A673 (cell line): ENCODE measurements at regions not wholly inside any gene's neighbourhood (a gene's known extent, or its start where the extent isn't known, plus 50 kb on each side); places are given as distances from the start of the nearest gene placed in this dataset.

Source experiments
- EZH2 ChIP-seq: fragments of 200-600 bp; sonication (generic); IDR thresholded peaks from 2 replicates; pipeline ENCODE4 v1.6.1; 2017; ENCODE audit warnings: borderline replicate concordance, low read depth, mild to moderate bottlenecking, mixed read lengths, antibody characterized with exemption, low read length; ENCODE audit not compliant: poor library complexity, severe bottlenecking
- TF ChIP-seq, protein P1 (sequence below): fragments of 300-800, 200-600 bp; sonication (generic); conservative IDR thresholded peaks from 2 replicates; pipeline ENCODE4 v1.5.1; 2017; ENCODE audit warnings: low read depth, mild to moderate bottlenecking, antibody characterized with exemption, low read length, moderate library complexity, mixed read lengths

GRCh38 chr13:34311251-34311650 lies 493.3 kb downstream of the RFC3 start:
- TF ChIP-seq, protein P1, sequence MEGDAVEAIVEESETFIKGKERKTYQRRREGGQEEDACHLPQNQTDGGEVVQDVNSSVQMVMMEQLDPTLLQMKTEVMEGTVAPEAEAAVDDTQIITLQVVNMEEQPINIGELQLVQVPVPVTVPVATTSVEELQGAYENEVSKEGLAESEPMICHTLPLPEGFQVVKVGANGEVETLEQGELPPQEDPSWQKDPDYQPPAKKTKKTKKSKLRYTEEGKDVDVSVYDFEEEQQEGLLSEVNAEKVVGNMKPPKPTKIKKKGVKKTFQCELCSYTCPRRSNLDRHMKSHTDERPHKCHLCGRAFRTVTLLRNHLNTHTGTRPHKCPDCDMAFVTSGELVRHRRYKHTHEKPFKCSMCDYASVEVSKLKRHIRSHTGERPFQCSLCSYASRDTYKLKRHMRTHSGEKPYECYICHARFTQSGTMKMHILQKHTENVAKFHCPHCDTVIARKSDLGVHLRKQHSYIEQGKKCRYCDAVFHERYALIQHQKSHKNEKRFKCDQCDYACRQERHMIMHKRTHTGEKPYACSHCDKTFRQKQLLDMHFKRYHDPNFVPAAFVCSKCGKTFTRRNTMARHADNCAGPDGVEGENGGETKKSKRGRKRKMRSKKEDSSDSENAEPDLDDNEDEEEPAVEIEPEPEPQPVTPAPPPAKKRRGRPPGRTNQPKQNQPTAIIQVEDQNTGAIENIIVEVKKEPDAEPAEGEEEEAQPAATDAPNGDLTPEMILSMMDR, result no peak
- no peak for TF ChIP-seq EZH2
